Pancreas (tissue), 10 donors: ENCODE measurements at regions not wholly inside any gene's neighbourhood (a gene's known extent, or its start where the extent isn't known, plus 50 kb on each side); places are given as distances from the start of the nearest gene placed in this dataset.

Experiments
- ATAC-seq, 4 donors: fragments of 200-7000 bp; cut with Tn5 transposase; one replicate each; pipeline versions ENCODE4 v1.8.0 to v1.9.1; 2020; ENCODE audit warnings: mild to moderate bottlenecking in 4 of 4, moderate library complexity in 4 of 4
- DNase-seq, 6 donors: peaks; one replicate each; pipeline ENCODE4 v3.0.0-alpha.2; 2020
- FAIRE-seq: peaks from 2 replicates; lab custom pipeline; 2012; peaks lifted over from hg19 to GRCh38; lab: Jason Lieb, UNC
- H3K27ac ChIP-seq, 4 donors: fragments of 200-600 bp; sonication (generic); 1 replicate in 3 of 4; 2 replicates in 1 of 4; pipeline versions ENCODE4 v1.5.0 to v1.8.0; 2020
- H3K27me3 ChIP-seq, 4 donors: fragments of 200-600 bp; one replicate each; pipeline ENCODE4 v1.8.0; 2021
- H3K36me3 ChIP-seq, 3 donors: fragments of 200-600 bp; sonication (generic) in 1 of 3; one replicate each; pipeline versions ENCODE4 v1.5.0 to v1.8.0; 2020 to 2021
- H3K4me1 ChIP-seq, 3 donors: fragments of 200-600 bp; one replicate each; pipeline ENCODE4 v1.8.0; 2021
- H3K4me3 ChIP-seq, 4 donors: fragments of 200-600 bp; sonication (generic) in 2 of 4; one replicate each; pipeline versions ENCODE4 v1.5.0 to v1.8.0; 2020 to 2021
- H3K9me3 ChIP-seq, 4 donors: fragments of 200-600 bp; one replicate each; pipeline ENCODE4 v1.8.0; 2021
- CTCF ChIP-seq, 4 donors: fragments of 200-600 bp; sonication (generic) in 3 of 4; IDR thresholded peaks; one replicate each; pipeline versions ENCODE4 v1.5.0 to v1.8.0; 2021; ENCODE audit warnings: antibody characterized with exemption in 4 of 4
- WGBS, 2 donors: extraction: QIAGEN DNeasy Blood & Tissue Kit; methylation state at CpG; one replicate each; pipeline ENCODE4 v1.1.7; 2013; 5-methylcytosine and 5-hydroxymethylcytosine counted together
- intact Hi-C, 3 donors: fragments of 100-400 bp; cut with DNase I; formaldehyde crosslinking; loops; one replicate each; pipeline versions ENCODE4 v1.11.1 to v1.14.2; 2022
- donor health status: healthy with polysubstance abuse.
- donor health status: DM: no; HTN: no; CAD: no; lungs with moderate emphysema.
- donor health status: DM: no; HTN: no; CAD: no.
- donor health status: control.
- donor health status: control.
- donor health status: Bipolar disorder and iron deficiency.
- donor health status: DM: yes; HTN: yes; CAD: no.
- donor health status: DM: no; HTN: no; CAD: no.
- donor health status: DM: no; HTN: no; CAD: no.
- donor health status: DM: yes; HTN: yes; CAD: no.

- ATAC-seq, result no peak
- Histone ChIP-seq H3K4me3 (no peak overlapping the region), H3K27me3 (no peaks in the 10 kb centered on the region), H3K4me1 (no peaks in the 10 kb centered on the region), H3K9me3 (no peaks in the 10 kb centered on the region), H3K27ac (no peak overlapping the region), H3K36me3 (no peaks in the 10 kb centered on the region)
- FAIRE-seq, result no peak
- intact Hi-C loops, result no loop called here
- DNase-seq, result no peak
- no peak for TF ChIP-seq CTCF (IDR thresholded peaks at IDR 0.05)
Measured at GRCh38 chr2:107112561-107112960, 226.6 kb upstream of the ST6GAL2 start.

GRCh38 chr2:107128381-107128780 lies 242.4 kb upstream of the ST6GAL2 start:
- WGBS, 2 donors, result 32 to 55% methylated on average over 2 of the region's 2 CpGs
- FAIRE-seq, result no peak
- DNase-seq, result no peak
- Histone ChIP-seq H3K27me3 (no peaks in the 10 kb centered on the region), H3K36me3 (no peaks in the 10 kb centered on the region), H3K9me3 (no peaks in the 10 kb centered on the region), H3K4me1 (no peaks in the 10 kb centered on the region), H3K27ac (no peak overlapping the region), H3K4me3 (no peak overlapping the region)
- intact Hi-C loops, result no loop called here
- ATAC-seq, result no peak
- no peak for TF ChIP-seq CTCF (IDR thresholded peaks at IDR 0.05)

GRCh38 chr2:107132070-107132469 lies 246.1 kb upstream of the ST6GAL2 start:
- DNase-seq (no peak), ATAC-seq (no peak), FAIRE-seq (no peak)
- intact Hi-C loops, result no loop called here
- H3K4me3 ChIP-seq, result no peak overlapping the region
- TF ChIP-seq CTCF (IDR thresholded peaks at IDR 0.05), result no peak
- H3K27me3 ChIP-seq, result no peaks in the 10 kb centered on the region
- H3K4me1 ChIP-seq, result no peaks in the 10 kb centered on the region
- no peak overlapping the region for H3K27ac ChIP-seq
- no peaks in the 10 kb centered on the region for H3K9me3 ChIP-seq
- H3K36me3 ChIP-seq, result no peaks in the 10 kb centered on the region
- 53 to 54% methylated on average over 11 of the region's 11 CpGs for WGBS, 2 donors

GRCh38 chr2:107132746-107133145 lies 246.8 kb upstream of the ST6GAL2 start:
- intact Hi-C loops, result no loop called here
- H3K4me1 ChIP-seq, result no peaks in the 10 kb centered on the region
- H3K27me3 ChIP-seq, result no peaks in the 10 kb centered on the region
- no peaks in the 10 kb centered on the region for H3K36me3 ChIP-seq
- 44 to 46% methylated on average over 4 of the region's 4 CpGs for WGBS, 2 donors
- ATAC-seq (no peak), DNase-seq (no peak), FAIRE-seq (no peak)
- TF ChIP-seq CTCF (IDR thresholded peaks at IDR 0.05), result no peak
- no peak overlapping the region for H3K4me3 ChIP-seq
- no peaks in the 10 kb centered on the region for H3K9me3 ChIP-seq
- no peak overlapping the region for H3K27ac ChIP-seq

- no peak for DNase-seq
- FAIRE-seq, result no peak
- WGBS, 2 donors, result 41 to 55% methylated on average over 1 of the region's 1 CpG
- Histone ChIP-seq H3K36me3 (no peaks in the 10 kb centered on the region), H3K27ac (no peak overlapping the region), H3K4me1 (no peaks in the 10 kb centered on the region), H3K4me3 (no peak overlapping the region), H3K9me3 (no peaks in the 10 kb centered on the region), H3K27me3 (no peaks in the 10 kb centered on the region)
- intact Hi-C loops, result no loop called here
- ATAC-seq, result no peak
- TF ChIP-seq CTCF (IDR thresholded peaks at IDR 0.05), result no peak
Measured at GRCh38 chr2:107133412-107133811, 247.4 kb upstream of the ST6GAL2 start.
